Tibial nerve (tissue), 4 donors: ENCODE measurements at regions not wholly inside any gene's neighbourhood (a gene's known extent, or its start where the extent isn't known, plus 50 kb on each side); places are given as distances from the start of the nearest gene placed in this dataset.

Source experiments
- DNase-seq, 2 donors: peaks; one replicate each; pipeline ENCODE4 v3.0.0-alpha.2; 2019; ENCODE audit warnings: low spot score in 2 of 2
- H3K27ac ChIP-seq, 4 donors: fragments of 200-600 bp; sonication (generic) in 3 of 4; one replicate each; pipeline ENCODE4 v1.5.1; 2017 to 2019; ENCODE audit warnings: mild to moderate bottlenecking in 1 of 4
- H3K27me3 ChIP-seq, 2 donors: fragments of 200-600 bp; sonication (generic) in 1 of 2; one replicate each; pipeline versions ENCODE4 v1.5.1 to v1.6.0; 2017 to 2019
- H3K36me3 ChIP-seq, 3 donors: fragments of 200-600 bp; sonication (generic); one replicate each; pipeline ENCODE4 v1.5.1; 2018 to 2019
- H3K4me1 ChIP-seq, 4 donors: fragments of 200-600 bp; sonication (generic) in 3 of 4; one replicate each; pipeline ENCODE4 v1.5.1; 2017 to 2019
- H3K4me3 ChIP-seq, 4 donors: fragments of 200-600 bp; sonication (generic) in 3 of 4; one replicate each; pipeline ENCODE4 v1.5.1; 2017 to 2019; ENCODE audit warnings: mild to moderate bottlenecking in 1 of 4, moderate library complexity in 1 of 4
- H3K9me3 ChIP-seq, 4 donors: fragments of 200-600 bp; sonication (generic) in 3 of 4; one replicate each; pipeline ENCODE4 v1.5.1; 2017 to 2019
- EP300 ChIP-seq, 2 donors: sonication (generic); formaldehyde crosslinking; IDR thresholded peaks; one replicate each; pipeline ENCODE4 v1.6.1; 2017; ENCODE audit warnings: antibody characterized with exemption in 2 of 2, mild to moderate bottlenecking in 1 of 2
- POLR2A ChIP-seq, 2 donors: fragments of 450-650 bp; IDR thresholded peaks; one replicate each; pipeline ENCODE4 v1.6.1; 2017; ENCODE audit warnings: antibody characterized with exemption in 2 of 2, mild to moderate bottlenecking in 2 of 2, moderate library complexity in 2 of 2
- WGBS, 2 donors: methylation state at CpG; one replicate each; pipeline ENCODE4 v1.1.5; 2018; 5-methylcytosine and 5-hydroxymethylcytosine counted together
- TF ChIP-seq, protein P1 (sequence below), 5 experiments: fragments of 200-600 bp in 3 of 5; fragments of 450-650 bp in 2 of 5; sonication (generic) in 3 of 5; IDR thresholded peaks; one replicate each; pipeline ENCODE4 v1.5.1; 2016 to 2019; ENCODE audit warnings: antibody characterized with exemption in 5 of 5, mild to moderate bottlenecking in 3 of 5, moderate library complexity in 2 of 5

DNA sequence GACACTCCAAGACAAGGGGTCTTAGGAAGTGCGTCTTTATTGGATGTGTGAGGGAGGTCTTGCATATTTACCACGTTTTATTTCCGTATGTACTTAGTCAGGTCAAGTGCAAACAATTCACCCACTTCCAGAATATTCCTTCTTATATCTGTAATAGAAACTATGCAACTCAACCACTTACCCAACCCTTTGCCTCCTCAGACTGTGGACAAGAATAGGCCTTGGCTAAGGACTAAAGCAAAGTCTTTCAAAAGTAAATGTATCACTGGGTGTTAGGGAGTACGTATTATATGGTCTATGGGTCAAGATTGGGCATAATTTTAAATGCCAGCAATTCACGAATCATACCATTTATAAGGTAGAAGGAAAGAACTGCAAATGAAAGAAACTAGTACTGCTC is 484.8 kb downstream of the MBD2 start:
- WGBS, 2 donors, result 63 to 74% methylated on average over 5 of the region's 5 CpGs
- TF ChIP-seq, protein P1, sequence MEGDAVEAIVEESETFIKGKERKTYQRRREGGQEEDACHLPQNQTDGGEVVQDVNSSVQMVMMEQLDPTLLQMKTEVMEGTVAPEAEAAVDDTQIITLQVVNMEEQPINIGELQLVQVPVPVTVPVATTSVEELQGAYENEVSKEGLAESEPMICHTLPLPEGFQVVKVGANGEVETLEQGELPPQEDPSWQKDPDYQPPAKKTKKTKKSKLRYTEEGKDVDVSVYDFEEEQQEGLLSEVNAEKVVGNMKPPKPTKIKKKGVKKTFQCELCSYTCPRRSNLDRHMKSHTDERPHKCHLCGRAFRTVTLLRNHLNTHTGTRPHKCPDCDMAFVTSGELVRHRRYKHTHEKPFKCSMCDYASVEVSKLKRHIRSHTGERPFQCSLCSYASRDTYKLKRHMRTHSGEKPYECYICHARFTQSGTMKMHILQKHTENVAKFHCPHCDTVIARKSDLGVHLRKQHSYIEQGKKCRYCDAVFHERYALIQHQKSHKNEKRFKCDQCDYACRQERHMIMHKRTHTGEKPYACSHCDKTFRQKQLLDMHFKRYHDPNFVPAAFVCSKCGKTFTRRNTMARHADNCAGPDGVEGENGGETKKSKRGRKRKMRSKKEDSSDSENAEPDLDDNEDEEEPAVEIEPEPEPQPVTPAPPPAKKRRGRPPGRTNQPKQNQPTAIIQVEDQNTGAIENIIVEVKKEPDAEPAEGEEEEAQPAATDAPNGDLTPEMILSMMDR (IDR thresholded peaks at IDR 0.05), result no peak
- TF ChIP-seq EP300 (IDR thresholded peaks at IDR 0.05), result no peak
- no peak for TF ChIP-seq POLR2A (IDR thresholded peaks at IDR 0.05)
- no peaks in the 10 kb centered on the region for H3K4me1 ChIP-seq
- H3K36me3 ChIP-seq, result no peaks in the 10 kb centered on the region
- H3K9me3 ChIP-seq, result no peaks in the 10 kb centered on the region
- H3K27ac ChIP-seq, result no peak overlapping the region
- no peak overlapping the region for H3K4me3 ChIP-seq
- H3K27me3 ChIP-seq, result no peaks in the 10 kb centered on the region
- DNase-seq, result no peak

DNA sequence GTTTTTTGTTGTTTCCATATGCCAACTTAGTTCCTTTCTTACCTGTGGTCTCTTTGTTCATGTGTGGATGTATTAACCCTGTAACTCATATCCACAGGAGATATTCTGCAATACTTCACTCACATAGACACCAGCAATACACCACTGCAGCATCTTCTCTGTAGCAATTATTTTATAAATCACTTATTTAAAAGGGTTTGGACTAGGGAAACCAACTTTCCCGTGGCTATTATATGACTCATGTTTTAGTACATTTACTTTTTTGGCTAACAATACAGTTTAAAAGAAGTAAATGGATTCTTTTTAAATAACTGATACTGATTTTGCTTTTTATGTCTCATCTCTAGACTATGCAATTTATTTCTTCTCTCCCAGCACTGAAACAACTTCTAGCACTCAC is 488.9 kb downstream of the MBD2 start:
- Histone ChIP-seq H3K4me1 (no peaks in the 10 kb centered on the region), H3K4me3 (no peak overlapping the region), H3K36me3 (no peaks in the 10 kb centered on the region), H3K27ac (no peak overlapping the region), H3K9me3 (no peaks in the 10 kb centered on the region), H3K27me3 (no peaks in the 10 kb centered on the region)
- no peak for DNase-seq
- TF ChIP-seq POLR2A (IDR thresholded peaks at IDR 0.05), result no peak
- TF ChIP-seq, protein P1 (IDR thresholded peaks at IDR 0.05), result no peak
- TF ChIP-seq EP300 (IDR thresholded peaks at IDR 0.05), result no peak
- 52 to 67% methylated on average over 1 of the region's 1 CpG for WGBS, 2 donors

DNA sequence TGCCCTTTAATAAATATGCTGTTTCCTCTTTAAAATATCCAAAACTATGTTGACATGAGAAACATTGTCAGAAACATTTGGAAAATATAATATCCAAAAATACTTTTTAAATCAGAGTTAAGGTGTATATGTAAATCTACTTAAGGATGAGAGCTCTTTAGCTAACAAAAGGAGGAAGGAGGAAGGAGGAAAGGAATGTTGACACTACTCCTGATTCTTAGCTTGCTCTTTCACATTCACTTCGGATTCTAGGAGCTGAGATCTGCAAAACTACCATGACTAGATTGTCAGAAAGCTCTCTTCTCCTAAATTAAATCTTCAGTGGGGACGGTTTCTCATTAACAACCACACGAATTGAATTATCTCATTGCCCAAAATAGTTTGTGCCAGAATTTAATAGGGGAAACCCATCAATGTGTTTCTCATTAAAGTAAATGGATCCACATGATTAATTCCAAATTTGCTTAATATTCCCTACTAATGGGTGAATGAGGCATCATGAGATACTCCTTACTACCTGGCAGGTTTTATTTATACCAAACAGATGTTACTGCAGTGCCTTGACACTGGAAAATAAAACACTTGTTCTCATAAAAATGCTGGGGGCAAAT is 509.1 kb downstream of the MBD2 start:
- DNase-seq, result no peak
- WGBS, 2 donors, result 25 to 29% methylated on average over 3 of the region's 3 CpGs
- H3K4me1 ChIP-seq, result no peaks in the 10 kb centered on the region
- H3K9me3 ChIP-seq, result peaks cover 0 to 5% (median 0%) of the 10 kb centered on the region in 4 donors
- H3K36me3 ChIP-seq, result no peaks in the 10 kb centered on the region
- TF ChIP-seq, protein P1 (IDR thresholded peaks at IDR 0.05), result no peak
- no peak for TF ChIP-seq EP300 (IDR thresholded peaks at IDR 0.05)
- TF ChIP-seq POLR2A (IDR thresholded peaks at IDR 0.05), result no peak
- H3K27ac ChIP-seq, result no peak overlapping the region
- no peaks in the 10 kb centered on the region for H3K27me3 ChIP-seq
- H3K4me3 ChIP-seq, result no peak overlapping the region

DNA sequence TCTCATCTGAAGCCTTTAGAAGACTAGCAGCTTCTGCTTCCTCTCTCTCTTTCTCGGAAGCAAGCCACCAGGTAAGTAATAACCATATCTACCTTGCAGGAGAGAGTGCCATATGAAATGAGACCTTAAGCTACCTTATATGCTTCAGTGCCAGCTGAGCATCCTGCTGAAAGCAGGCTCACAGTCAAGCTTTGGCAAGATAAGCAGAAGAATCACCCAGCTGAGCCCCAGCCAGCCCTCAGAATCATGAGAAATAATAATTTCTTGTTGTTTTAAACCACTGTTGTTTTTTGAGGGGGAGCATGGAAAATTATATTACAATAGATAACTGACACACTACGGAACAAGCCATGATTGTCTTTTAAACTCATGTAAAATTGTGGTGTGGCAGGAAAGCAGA is 514.4 kb downstream of the MBD2 start:
- Histone ChIP-seq H3K27me3 (no peaks in the 10 kb centered on the region), H3K4me1 (no peaks in the 10 kb centered on the region), H3K9me3 (peaks cover 0 to 14% (median 1%) of the 10 kb centered on the region in 4 donors), H3K27ac (no peak overlapping the region), H3K36me3 (no peaks in the 10 kb centered on the region), H3K4me3 (no peak overlapping the region)
- no peak for DNase-seq
- TF ChIP-seq, protein P1 (IDR thresholded peaks at IDR 0.05), result no peak
- TF ChIP-seq EP300 (IDR thresholded peaks at IDR 0.05) (no peak), POLR2A (IDR thresholded peaks at IDR 0.05) (no peak)
- WGBS, 2 donors, result 84 to 86% methylated on average over 2 of the region's 2 CpGs

DNA sequence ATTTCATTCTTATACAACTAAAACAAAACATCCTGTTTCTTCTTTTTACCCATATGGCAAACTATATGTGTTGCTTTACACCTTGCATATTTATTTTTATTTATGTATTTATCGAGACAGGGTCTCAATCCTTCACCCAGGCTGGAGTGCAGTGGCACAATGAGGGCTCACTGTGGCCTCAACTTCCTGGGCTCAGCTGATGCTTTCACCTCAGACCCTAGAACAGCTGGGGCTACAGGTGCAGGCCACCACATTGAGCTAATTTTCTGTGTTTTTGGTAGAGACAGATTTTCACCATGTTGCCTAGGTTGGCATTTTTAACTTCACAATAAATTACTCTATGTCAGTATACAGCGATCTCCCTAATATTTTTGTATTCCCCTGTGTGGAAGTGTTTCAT is 522.0 kb downstream of the MBD2 start:
- WGBS, 2 donors, result 92 to 95% methylated on average over 2 of the region's 2 CpGs
- no peak for DNase-seq
- no peak overlapping the region for H3K4me3 ChIP-seq
- no peak overlapping the region for H3K27ac ChIP-seq
- H3K4me1 ChIP-seq, result no peaks in the 10 kb centered on the region
- H3K36me3 ChIP-seq, result no peaks in the 10 kb centered on the region
- no peaks in the 10 kb centered on the region for H3K9me3 ChIP-seq
- no peaks in the 10 kb centered on the region for H3K27me3 ChIP-seq
- TF ChIP-seq POLR2A (IDR thresholded peaks at IDR 0.05), result no peak
- no peak for TF ChIP-seq EP300 (IDR thresholded peaks at IDR 0.05)
- TF ChIP-seq, protein P1 (IDR thresholded peaks at IDR 0.05), result no peak
